ENCODE measurements at regions not wholly inside any gene's neighbourhood (a gene's known extent, or its start where the extent isn't known, plus 50 kb on each side); places are given as distances from the start of the nearest gene placed in this dataset.

DNA sequence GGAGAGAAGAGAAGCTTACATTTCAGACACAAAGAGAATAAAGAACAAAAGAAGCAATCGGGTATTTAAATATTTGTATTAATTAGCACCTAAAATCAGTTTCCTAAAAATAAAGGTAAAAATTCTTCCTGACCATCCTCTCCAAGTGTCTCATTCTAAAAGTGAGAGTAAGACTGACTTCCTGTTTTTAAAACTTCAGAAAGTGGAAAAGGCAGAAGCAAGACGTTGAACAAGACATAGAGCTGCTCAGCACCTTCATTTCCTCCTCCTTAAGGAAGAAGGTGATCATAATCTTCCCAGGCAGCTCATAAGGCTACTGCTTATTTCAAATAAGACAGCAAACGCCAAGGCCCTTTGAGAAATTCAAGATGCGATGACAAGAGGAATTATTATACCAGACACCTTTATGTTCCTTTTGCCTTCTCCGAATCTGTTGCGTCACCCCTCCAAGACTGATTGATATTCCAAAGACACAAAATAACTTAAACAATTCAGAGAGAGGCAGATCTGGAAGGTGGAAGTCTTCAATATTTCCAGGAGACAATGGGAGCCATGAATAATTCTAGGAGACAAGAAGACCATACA is 238.8 kb upstream of the TLE3 start:
- no peak overlapping the region for H3K4me3 ChIP-seq (ENCODE audit: low read length)
- whole genome bisulfite sequencing = 94% methylated on average over 5 of the region's 6 CpGs
- no peaks in the 10 kb centered on the region for H3K4me1 ChIP-seq (ENCODE audit: insufficient read depth, low read length)
- no peaks in the 10 kb centered on the region for H3K36me3 ChIP-seq (ENCODE audit: insufficient read depth, low read length)
- H3K9me3 ChIP-seq (ENCODE audit: insufficient read depth, low read depth, low read length) = peaks cover 20% of the 10 kb centered on the region; the same call in 1 of the 2 replicates
- H3K9ac ChIP-seq (ENCODE audit: low read depth, low read length) = no peak overlapping the region
- H3K27ac ChIP-seq (ENCODE audit: low read depth, low read length) = no peak overlapping the region
- H3K27me3 ChIP-seq (ENCODE audit: insufficient read depth, low read length) = no peaks in the 10 kb centered on the region

- H3K27me3 ChIP-seq (ENCODE audit: insufficient read depth, low read length) = no peaks in the 10 kb centered on the region
- H3K4me3 ChIP-seq (ENCODE audit: low read length) = no peak overlapping the region
- no peak overlapping the region for H3K9ac ChIP-seq (ENCODE audit: low read depth, low read length)
- no peak overlapping the region for H3K27ac ChIP-seq (ENCODE audit: low read depth, low read length)
- WGBS = 99% methylated on average over 5 of the region's 5 CpGs
- peaks cover 25% of the 10 kb centered on the region for H3K9me3 ChIP-seq (ENCODE audit: insufficient read depth, low read depth, low read length)
- H3K36me3 ChIP-seq (ENCODE audit: insufficient read depth, low read length) = no peaks in the 10 kb centered on the region
- H3K4me1 ChIP-seq (ENCODE audit: insufficient read depth, low read length) = no peaks in the 10 kb centered on the region
Measured at GRCh38 chr15:70334286-70334685, 236.6 kb upstream of the TLE3 start.

DNA sequence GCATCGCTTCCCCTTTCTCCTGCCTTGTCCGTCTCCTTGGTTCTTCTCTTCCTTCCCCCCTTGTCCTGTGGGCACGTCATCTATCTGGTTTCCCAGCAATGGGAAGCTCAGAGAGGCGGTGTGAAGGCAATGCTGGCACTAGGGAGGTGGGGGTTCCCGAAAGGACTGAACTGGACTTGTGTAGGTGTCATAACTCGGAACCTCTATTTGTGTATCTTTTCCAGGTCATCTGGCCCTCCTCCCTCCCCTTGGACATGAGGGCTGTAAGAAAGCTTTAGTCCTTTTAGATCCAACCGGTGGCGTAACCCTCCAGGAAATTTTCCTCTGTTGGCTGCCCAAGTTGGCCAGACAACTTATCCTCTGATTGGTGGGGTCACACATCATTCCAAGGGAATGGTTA is 231.5 kb upstream of the TLE3 start:
- Histone ChIP-seq H3K36me3 (ENCODE audit: insufficient read depth, low read length) (no peaks in the 10 kb centered on the region), H3K27ac (ENCODE audit: low read depth, low read length) (no peak overlapping the region), H3K9me3 (ENCODE audit: insufficient read depth, low read depth, low read length) (peaks cover 16% of the 10 kb centered on the region), H3K9ac (ENCODE audit: low read depth, low read length) (no peak overlapping the region), H3K27me3 (ENCODE audit: insufficient read depth, low read length) (no peaks in the 10 kb centered on the region), H3K4me3 (ENCODE audit: low read length) (no peak overlapping the region), H3K4me1 (ENCODE audit: insufficient read depth, low read length) (peaks cover 4% of the 10 kb centered on the region; the same call in 1 of the 2 replicates)
- WGBS = 87% methylated on average over 8 of the region's 8 CpGs

DNA sequence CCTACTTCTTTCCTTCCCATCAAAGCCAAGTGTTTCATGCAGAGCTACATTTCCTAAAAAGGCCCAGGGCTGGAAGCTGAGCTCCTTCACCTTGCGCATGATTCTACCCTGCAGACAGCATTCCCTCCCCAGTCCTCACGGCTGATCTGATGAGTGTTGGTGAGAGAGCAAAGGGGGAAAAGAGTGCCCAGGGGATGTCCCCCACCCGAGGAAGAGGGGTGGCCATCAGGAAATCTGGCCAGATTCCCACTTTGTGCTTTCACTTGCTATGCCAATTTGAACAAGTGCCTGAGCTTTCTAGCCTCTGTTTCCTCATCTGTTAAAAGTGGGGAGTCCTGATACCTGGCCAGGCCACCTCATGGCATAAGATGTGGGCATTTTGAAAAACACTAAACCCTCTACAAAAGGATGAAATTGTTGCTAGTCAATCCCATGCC is 231.0 kb upstream of the TLE3 start:
- Histone ChIP-seq H3K9me3 (ENCODE audit: insufficient read depth, low read depth, low read length) (peaks cover 11% of the 10 kb centered on the region), H3K9ac (ENCODE audit: low read depth, low read length) (no peak overlapping the region), H3K27ac (ENCODE audit: low read depth, low read length) (no peak overlapping the region), H3K27me3 (ENCODE audit: insufficient read depth, low read length) (no peaks in the 10 kb centered on the region), H3K4me1 (ENCODE audit: insufficient read depth, low read length) (peaks cover 8% of the 10 kb centered on the region; the same call in 1 of the 2 replicates), H3K4me3 (ENCODE audit: low read length) (no peak overlapping the region), H3K36me3 (ENCODE audit: insufficient read depth, low read length) (no peaks in the 10 kb centered on the region)
- 94% methylated on average over 3 of the region's 3 CpGs for WGBS

DNA sequence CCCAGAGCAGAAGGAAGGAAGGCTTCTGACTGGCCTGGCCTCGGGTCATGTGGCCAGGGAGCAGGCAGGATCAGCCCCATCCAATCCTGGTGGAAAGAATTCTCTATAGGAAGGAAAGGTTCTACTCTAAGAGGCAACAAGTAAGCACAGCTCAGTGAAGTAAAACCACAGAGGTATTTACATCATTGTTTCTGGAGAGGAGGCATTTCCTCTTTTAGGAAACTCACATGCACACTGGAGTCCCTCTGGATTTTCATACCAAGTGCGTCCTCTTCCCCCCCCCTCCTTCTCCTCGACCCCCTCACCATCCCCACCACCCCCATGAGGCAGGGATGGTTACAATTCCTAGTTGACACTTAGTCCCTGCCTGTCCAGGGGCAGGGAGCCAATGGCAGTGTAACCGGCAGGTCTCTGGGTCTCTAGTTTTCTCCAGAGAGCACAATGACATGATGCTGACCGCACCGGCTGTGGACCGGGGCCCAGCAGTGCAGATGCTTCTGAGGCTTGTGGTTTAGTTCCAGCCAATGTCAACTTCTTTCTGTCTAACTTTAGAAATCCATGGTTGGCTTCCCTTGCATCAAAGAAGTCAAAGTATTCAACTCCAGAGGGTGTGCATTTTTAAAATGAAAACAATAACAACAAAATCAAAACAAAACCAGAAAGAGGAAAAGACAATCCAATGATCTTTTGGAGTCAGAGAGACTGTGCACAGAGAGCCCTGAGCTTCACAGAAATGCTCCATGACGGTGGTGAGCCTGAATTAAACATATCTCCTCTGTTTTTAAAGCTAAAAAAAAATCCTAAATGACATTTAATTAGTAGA is 230.3 kb upstream of the TLE3 start:
- peaks cover 14% of the 10 kb centered on the region; the same call in 1 of the 2 replicates for H3K4me1 ChIP-seq (ENCODE audit: insufficient read depth, low read length)
- no peak overlapping the region for H3K9ac ChIP-seq (ENCODE audit: low read depth, low read length)
- H3K27ac ChIP-seq (ENCODE audit: low read depth, low read length) = no peak overlapping the region
- WGBS = 68% methylated on average over 8 of the region's 8 CpGs
- peaks cover 10% of the 10 kb centered on the region for H3K9me3 ChIP-seq (ENCODE audit: insufficient read depth, low read depth, low read length)
- H3K36me3 ChIP-seq (ENCODE audit: insufficient read depth, low read length) = no peaks in the 10 kb centered on the region
- no peaks in the 10 kb centered on the region for H3K27me3 ChIP-seq (ENCODE audit: insufficient read depth, low read length)
- H3K4me3 ChIP-seq (ENCODE audit: low read length) = no peak overlapping the region

DNA sequence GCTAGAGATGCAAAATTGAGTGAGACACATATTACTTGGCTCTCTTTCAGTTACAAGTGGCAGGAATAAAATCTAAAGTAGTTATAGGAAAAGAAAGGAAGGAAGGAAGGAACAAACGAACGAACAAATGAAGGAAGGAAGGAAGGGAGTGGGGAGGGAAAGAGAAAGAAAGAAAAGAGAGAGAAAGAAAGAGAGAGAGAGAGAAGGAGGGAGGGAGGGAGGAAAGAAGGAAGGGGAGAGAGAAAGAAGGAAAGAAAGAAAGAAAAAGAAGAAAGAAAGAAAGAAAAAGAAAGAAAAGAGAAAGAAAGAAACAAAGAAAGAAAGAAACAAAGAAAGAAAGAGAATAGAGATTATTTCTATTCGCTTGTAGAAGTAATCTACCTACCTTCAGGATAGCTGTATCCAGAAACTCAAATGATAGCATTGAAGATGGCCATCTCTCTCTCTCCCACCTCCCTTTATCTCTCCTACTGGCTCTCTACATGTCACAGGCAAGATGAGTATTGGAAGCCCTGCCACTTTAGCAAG is 229.7 kb upstream of the TLE3 start:
- H3K27me3 ChIP-seq (ENCODE audit: insufficient read depth, low read length) = no peaks in the 10 kb centered on the region
- H3K27ac ChIP-seq (ENCODE audit: low read depth, low read length) = no peak overlapping the region
- H3K4me1 ChIP-seq (ENCODE audit: insufficient read depth, low read length) = peaks cover 14% of the 10 kb centered on the region; the same call in 1 of the 2 replicates
- peaks cover 10% of the 10 kb centered on the region for H3K9me3 ChIP-seq (ENCODE audit: insufficient read depth, low read depth, low read length)
- no peak overlapping the region for H3K4me3 ChIP-seq (ENCODE audit: low read length)
- H3K36me3 ChIP-seq (ENCODE audit: insufficient read depth, low read length) = no peaks in the 10 kb centered on the region
- WGBS = 96% methylated on average over 3 of the region's 3 CpGs
- H3K9ac ChIP-seq (ENCODE audit: low read depth, low read length) = no peak overlapping the region

DNA sequence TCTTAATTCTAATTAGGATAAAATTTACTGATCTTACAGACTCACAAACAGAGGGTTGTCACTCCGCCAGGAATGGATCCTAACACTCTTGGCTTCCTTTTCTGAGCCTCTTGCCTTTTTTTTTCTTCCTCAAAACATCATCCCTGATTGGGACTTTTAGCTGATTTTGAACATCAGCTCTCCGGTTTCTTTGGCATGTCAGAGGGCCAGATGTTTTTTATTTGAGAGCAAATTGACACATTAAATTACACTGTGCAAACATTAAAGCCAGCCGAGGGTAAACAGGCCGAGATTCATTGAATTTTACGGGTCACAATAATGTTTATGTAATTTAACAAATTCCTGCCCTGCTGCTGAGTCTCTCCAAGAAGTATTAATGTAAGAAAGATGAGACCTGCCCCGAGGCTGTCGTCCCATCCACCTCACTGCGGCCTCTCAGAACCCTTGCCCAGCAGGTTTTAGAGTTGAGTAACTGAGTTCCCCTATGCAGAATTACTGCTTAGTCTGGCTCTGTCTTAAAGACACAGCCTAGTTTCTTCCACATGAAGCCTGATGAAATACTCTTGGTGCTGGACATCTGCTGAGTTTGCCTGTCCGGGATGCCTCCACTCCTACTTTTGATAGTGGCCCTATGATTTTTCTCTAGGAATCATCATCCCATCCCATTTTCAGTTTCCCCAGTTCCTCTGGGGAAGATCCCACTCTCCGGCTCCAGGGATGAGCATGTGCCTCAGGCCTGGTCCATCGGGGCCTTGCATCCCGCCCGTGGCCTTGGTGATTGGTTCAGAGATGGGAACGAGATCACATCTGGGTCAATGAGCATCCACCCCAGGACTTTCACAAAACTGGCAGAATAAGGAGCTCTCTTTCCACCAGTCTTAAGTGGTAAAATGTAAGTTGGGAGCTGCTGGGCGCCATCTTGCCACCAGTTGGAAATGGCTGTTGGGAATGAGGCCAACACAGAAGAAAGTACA is 226.6 kb upstream of the TLE3 start:
- Histone ChIP-seq H3K4me3 (ENCODE audit: low read length) (no peak overlapping the region), H3K4me1 (ENCODE audit: insufficient read depth, low read length) (peaks cover 14% of the 10 kb centered on the region; the same call in 1 of the 2 replicates), H3K9ac (ENCODE audit: low read depth, low read length) (no peak overlapping the region), H3K27ac (ENCODE audit: low read depth, low read length) (no peak overlapping the region), H3K27me3 (ENCODE audit: insufficient read depth, low read length) (no peaks in the 10 kb centered on the region), H3K9me3 (ENCODE audit: insufficient read depth, low read depth, low read length) (no peaks in the 10 kb centered on the region), H3K36me3 (ENCODE audit: insufficient read depth, low read length) (no peaks in the 10 kb centered on the region)
- 81% methylated on average over 13 of the region's 15 CpGs for WGBS

DNA sequence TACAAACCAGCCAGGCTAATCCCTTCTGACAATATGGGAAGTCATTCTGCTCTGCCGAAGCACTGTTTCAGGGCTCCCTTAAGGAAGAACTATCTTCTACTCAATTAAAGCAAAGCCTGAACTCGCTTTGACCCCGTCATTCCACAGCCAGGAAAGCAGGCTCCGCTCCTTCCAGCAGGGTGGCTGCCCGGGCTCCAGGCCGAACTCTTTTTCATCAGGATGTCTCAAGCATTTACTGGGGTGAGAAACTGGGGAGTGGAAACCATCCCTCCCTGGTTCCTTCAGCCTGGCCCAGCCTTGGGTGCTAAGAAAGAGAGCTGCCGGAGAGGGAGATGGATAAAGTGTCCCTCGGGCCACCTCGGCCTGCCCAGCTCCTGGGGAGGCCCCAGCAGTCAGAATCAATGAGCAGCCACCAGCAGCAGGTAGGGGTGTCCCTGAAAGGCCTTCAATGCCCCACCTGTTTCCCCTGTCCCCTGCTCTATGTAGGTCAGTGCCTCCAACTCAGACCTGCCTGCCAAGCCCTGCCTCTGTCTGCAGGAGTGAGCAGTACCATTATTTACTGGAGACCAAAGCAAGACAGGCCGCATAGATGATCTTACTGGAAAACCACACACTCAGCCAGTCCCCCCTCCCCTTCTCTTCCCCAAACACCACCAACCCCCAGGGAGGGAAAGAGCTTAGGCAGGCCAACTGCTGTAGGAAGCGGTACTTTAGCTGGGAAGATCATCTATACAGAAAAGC is 225.6 kb upstream of the TLE3 start:
- no peak overlapping the region for H3K4me3 ChIP-seq (ENCODE audit: low read length)
- H3K9ac ChIP-seq (ENCODE audit: low read depth, low read length) = no peak overlapping the region
- H3K4me1 ChIP-seq (ENCODE audit: insufficient read depth, low read length) = peaks cover 14% of the 10 kb centered on the region; the same call in 1 of the 2 replicates
- WGBS = 70% methylated on average over 10 of the region's 11 CpGs
- H3K27me3 ChIP-seq (ENCODE audit: insufficient read depth, low read length) = no peaks in the 10 kb centered on the region
- no peak overlapping the region for H3K27ac ChIP-seq (ENCODE audit: low read depth, low read length)
- H3K9me3 ChIP-seq (ENCODE audit: insufficient read depth, low read depth, low read length) = no peaks in the 10 kb centered on the region
- no peaks in the 10 kb centered on the region for H3K36me3 ChIP-seq (ENCODE audit: insufficient read depth, low read length)

- 93% methylated on average over 6 of the region's 6 CpGs for WGBS
- H3K9ac ChIP-seq (ENCODE audit: low read depth, low read length) = no peak overlapping the region
- H3K27me3 ChIP-seq (ENCODE audit: insufficient read depth, low read length) = no peaks in the 10 kb centered on the region
- no peak overlapping the region for H3K4me3 ChIP-seq (ENCODE audit: low read length)
- H3K9me3 ChIP-seq (ENCODE audit: insufficient read depth, low read depth, low read length) = no peaks in the 10 kb centered on the region
- no peak overlapping the region for H3K27ac ChIP-seq (ENCODE audit: low read depth, low read length)
- H3K36me3 ChIP-seq (ENCODE audit: insufficient read depth, low read length) = no peaks in the 10 kb centered on the region
- peaks cover 14% of the 10 kb centered on the region; the same call in 1 of the 2 replicates for H3K4me1 ChIP-seq (ENCODE audit: insufficient read depth, low read length)
Measured at GRCh38 chr15:70322051-70322668, 224.4 kb upstream of the TLE3 start.
